Calu3 (cell line): ENCODE measurements at regions not wholly inside any gene's neighbourhood (a gene's known extent, or its start where the extent isn't known, plus 50 kb on each side); places are given as distances from the start of the nearest gene placed in this dataset.

ENCODE experiments used
- BruUV-seq: library from RNA; stranded (reverse); fragments of 400-500 nt; replicated peaks from 2 replicates; lab custom pipeline; 2021; lab: Mats Ljungman, UMichigan
- CTCF ChIA-PET: fragments of 300-600 bp; sonication (Branson Sonifier 250); formaldehyde crosslinking; loops from one replicate; lab custom pipeline; 2022; ENCODE audit warnings: antibody characterized with exemption; lab: Charles Lee
- DNase-seq: peaks from one replicate; pipeline ENCODE4 v3.0.0; 2022
- H3K27ac Mint-ChIP-seq: one replicate; pipeline ENCODE4 v1.8.0; 2022; ENCODE audit warnings: mixed read lengths; ENCODE audit not compliant: unreplicated experiment
- H3K27me3 Mint-ChIP-seq: one replicate; pipeline ENCODE4 v1.8.0; 2022; ENCODE audit warnings: mixed read lengths; ENCODE audit not compliant: unreplicated experiment
- H3K36me3 Mint-ChIP-seq: one replicate; pipeline ENCODE4 v1.8.0; 2022; ENCODE audit warnings: mild to moderate bottlenecking, moderate library complexity, mixed read lengths; ENCODE audit not compliant: insufficient read depth, unreplicated experiment
- H3K4me1 Mint-ChIP-seq: one replicate; pipeline ENCODE4 v1.8.0; 2022; ENCODE audit warnings: mild to moderate bottlenecking, low read depth, mixed read lengths; ENCODE audit not compliant: unreplicated experiment
- H3K4me3 Mint-ChIP-seq: one replicate; pipeline ENCODE4 v1.8.0; 2022; ENCODE audit warnings: mild to moderate bottlenecking, low read depth, moderate library complexity, mixed read lengths; ENCODE audit not compliant: unreplicated experiment
- H3K9me3 Mint-ChIP-seq: one replicate; pipeline ENCODE4 v1.8.0; 2022; ENCODE audit warnings: low read depth, mixed read lengths; ENCODE audit not compliant: unreplicated experiment
- intact Hi-C: fragments of 100-400 bp; cut with micrococcal nuclease; formaldehyde crosslinking; loops from one replicate; pipeline ENCODE4 v1.10.0; 2022; ENCODE audit not compliant: unreplicated experiment
- TF ChIP-seq, protein P1 (sequence below): fragments of 200-600 bp; IDR thresholded peaks from one replicate; pipeline ENCODE4 v1.8.0; 2022; ENCODE audit warnings: antibody characterized with exemption; ENCODE audit not compliant: unreplicated experiment

GRCh38 chr4:111678479-111678878, 466.8 kb upstream of the FAM241A start:
- no peak for DNase-seq
- H3K4me1 Mint-ChIP-seq: no peaks in the 10 kb centered on the region
- H3K27me3 Mint-ChIP-seq: no peaks in the 10 kb centered on the region
- no peak overlapping the region for H3K4me3 Mint-ChIP-seq
- no TSS peak for BruUV-seq
- intact Hi-C loops: no loop called here
- CTCF ChIA-PET: no interaction called here
- H3K27ac Mint-ChIP-seq: no peak overlapping the region
- no peaks in the 10 kb centered on the region for H3K36me3 Mint-ChIP-seq
- no peaks in the 10 kb centered on the region for H3K9me3 Mint-ChIP-seq
- TF ChIP-seq, protein P1, sequence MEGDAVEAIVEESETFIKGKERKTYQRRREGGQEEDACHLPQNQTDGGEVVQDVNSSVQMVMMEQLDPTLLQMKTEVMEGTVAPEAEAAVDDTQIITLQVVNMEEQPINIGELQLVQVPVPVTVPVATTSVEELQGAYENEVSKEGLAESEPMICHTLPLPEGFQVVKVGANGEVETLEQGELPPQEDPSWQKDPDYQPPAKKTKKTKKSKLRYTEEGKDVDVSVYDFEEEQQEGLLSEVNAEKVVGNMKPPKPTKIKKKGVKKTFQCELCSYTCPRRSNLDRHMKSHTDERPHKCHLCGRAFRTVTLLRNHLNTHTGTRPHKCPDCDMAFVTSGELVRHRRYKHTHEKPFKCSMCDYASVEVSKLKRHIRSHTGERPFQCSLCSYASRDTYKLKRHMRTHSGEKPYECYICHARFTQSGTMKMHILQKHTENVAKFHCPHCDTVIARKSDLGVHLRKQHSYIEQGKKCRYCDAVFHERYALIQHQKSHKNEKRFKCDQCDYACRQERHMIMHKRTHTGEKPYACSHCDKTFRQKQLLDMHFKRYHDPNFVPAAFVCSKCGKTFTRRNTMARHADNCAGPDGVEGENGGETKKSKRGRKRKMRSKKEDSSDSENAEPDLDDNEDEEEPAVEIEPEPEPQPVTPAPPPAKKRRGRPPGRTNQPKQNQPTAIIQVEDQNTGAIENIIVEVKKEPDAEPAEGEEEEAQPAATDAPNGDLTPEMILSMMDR: no peak

GRCh38 chr4:111678908-111679307, 466.3 kb upstream of the FAM241A start:
- DNase-seq: no peak
- H3K36me3 Mint-ChIP-seq: no peaks in the 10 kb centered on the region
- H3K4me1 Mint-ChIP-seq: no peaks in the 10 kb centered on the region
- no TSS peak for BruUV-seq
- H3K4me3 Mint-ChIP-seq: no peak overlapping the region
- CTCF ChIA-PET: no interaction called here
- no peak overlapping the region for H3K27ac Mint-ChIP-seq
- no peaks in the 10 kb centered on the region for H3K9me3 Mint-ChIP-seq
- intact Hi-C loops: no loop called here
- H3K27me3 Mint-ChIP-seq: no peaks in the 10 kb centered on the region
- TF ChIP-seq, protein P1: no peak

- Mint-ChIP-seq H3K4me1 (no peaks in the 10 kb centered on the region), H3K27ac (no peak overlapping the region), H3K36me3 (no peaks in the 10 kb centered on the region), H3K9me3 (no peaks in the 10 kb centered on the region), H3K27me3 (no peaks in the 10 kb centered on the region), H3K4me3 (no peak overlapping the region)
- no peak for DNase-seq
- no TSS peak for BruUV-seq
- intact Hi-C loops: no loop called here
- TF ChIP-seq, protein P1: no peak
- CTCF ChIA-PET: no interaction called here
Measured at GRCh38 chr4:111681270-111681669, 464.0 kb upstream of the FAM241A start.

DNA sequence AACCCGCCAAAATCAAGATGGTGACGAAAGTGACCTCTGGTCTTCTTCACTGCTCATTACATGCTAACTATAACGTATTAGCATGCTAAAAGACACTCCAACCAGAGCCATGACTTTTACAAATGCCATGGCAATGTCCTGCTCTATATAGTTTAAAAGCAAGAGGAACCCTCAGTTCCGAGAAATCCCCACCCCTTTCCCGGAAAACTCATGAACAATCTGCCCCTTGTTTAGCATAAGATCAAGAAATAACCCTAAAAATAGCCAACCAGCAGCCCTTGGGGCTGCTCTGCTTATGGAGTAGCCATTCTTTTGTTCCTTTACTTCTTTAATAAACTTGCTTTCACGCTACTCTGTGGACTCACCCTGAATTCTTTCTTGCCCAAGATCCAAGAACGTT, 463.5 kb upstream of the FAM241A start:
- H3K27ac Mint-ChIP-seq: no peak overlapping the region
- no peaks in the 10 kb centered on the region for H3K36me3 Mint-ChIP-seq
- BruUV-seq: no TSS peak
- DNase-seq: no peak
- H3K4me1 Mint-ChIP-seq: no peaks in the 10 kb centered on the region
- TF ChIP-seq, protein P1: no peak
- intact Hi-C loops: no loop called here
- H3K4me3 Mint-ChIP-seq: no peak overlapping the region
- no peaks in the 10 kb centered on the region for H3K9me3 Mint-ChIP-seq
- H3K27me3 Mint-ChIP-seq: no peaks in the 10 kb centered on the region
- CTCF ChIA-PET: no interaction called here

DNA sequence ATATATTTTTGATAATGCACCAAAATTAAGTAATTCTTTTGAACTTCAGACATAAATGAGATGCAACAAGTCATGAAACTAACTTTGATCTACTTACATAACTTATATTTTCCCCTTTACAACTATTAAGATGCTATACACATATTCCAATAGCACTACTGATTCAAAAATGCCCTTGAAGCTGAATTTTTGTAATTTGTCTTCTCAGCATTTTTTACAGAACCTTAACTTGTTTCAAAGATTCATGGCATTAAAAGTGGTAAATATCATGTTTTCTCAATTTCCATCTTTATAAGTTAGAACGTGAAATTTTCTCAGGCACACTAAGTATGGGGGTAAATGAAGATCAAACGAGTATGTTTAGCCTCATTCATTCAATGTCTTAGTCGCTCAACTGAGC, 460.0 kb upstream of the FAM241A start:
- H3K4me3 Mint-ChIP-seq: no peak overlapping the region
- H3K9me3 Mint-ChIP-seq: no peaks in the 10 kb centered on the region
- intact Hi-C loops: no loop called here
- CTCF ChIA-PET: interaction anchor here (0.5 kb wide), 1 partner anchor 25 kb away, joined by 4 read pairs; no protein-coding TSS in a partner anchor
- no peak overlapping the region for H3K27ac Mint-ChIP-seq
- DNase-seq: no peak
- TF ChIP-seq, protein P1: no peak
- H3K36me3 Mint-ChIP-seq: no peaks in the 10 kb centered on the region
- no peaks in the 10 kb centered on the region for H3K27me3 Mint-ChIP-seq
- BruUV-seq: no TSS peak
- no peaks in the 10 kb centered on the region for H3K4me1 Mint-ChIP-seq
